K562 (cell line): ENCODE measurements at regions not wholly inside any gene's neighbourhood (a gene's known extent, or its start where the extent isn't known, plus 50 kb on each side); places are given as distances from the start of the nearest gene placed in this dataset.
A peak's percentile ranks its signal among the peaks of the same experiment; 100 is the strongest.

Experiments used
- BACH1 ChIP-seq: fragments of 200-800 bp; sonication (Bioruptor generic); IDR thresholded peaks from 2 replicates; pipeline ENCODE4 v1.6.1; 2016; ENCODE audit warnings: missing genetic modification characterization, missing compliant biosample characterization
- CHD2 ChIP-seq: IDR thresholded peaks from 2 replicates; pipeline ENCODE4 v1.6.1; 2011; ENCODE audit warnings: low read depth, low read length
- CREB1 ChIP-seq, 2 experiments: sonication (generic) in 1 of 2; formaldehyde crosslinking in 1 of 2; IDR thresholded peaks; 2 replicates each; pipeline versions ENCODE4 v1.6.1 to v1.8.0; 2012 to 2022; ENCODE audit warnings: inconsistent platforms in 1 of 2, mild to moderate bottlenecking in 1 of 2, missing genetic modification reagents in 1 of 2, moderate library complexity in 1 of 2
- E2F1 ChIP-seq: sonication (generic); formaldehyde crosslinking; IDR thresholded peaks from 2 replicates; pipeline ENCODE4 v1.8.1; 2023; ENCODE audit warnings: mild to moderate bottlenecking, missing genetic modification reagents, moderate library complexity
- E2F3 ChIP-seq: fragments of 250-450 bp; sonication (Bioruptor Pico); IDR thresholded peaks from 2 replicates; pipeline ENCODE4 v1.4.0; 2020; ENCODE audit warnings: mild to moderate bottlenecking
- FOXM1 ChIP-seq, 2 experiments: fragments of 450-650 bp in 1 of 2; sonication (generic) in 1 of 2; formaldehyde crosslinking in 1 of 2; IDR thresholded peaks; 2 replicates each; pipeline versions ENCODE4 v1.6.1 to v1.9.0; 2017 to 2022; ENCODE audit warnings: low read depth in 2 of 2, mild to moderate bottlenecking in 2 of 2, missing genetic modification reagents in 1 of 2, moderate library complexity in 1 of 2
- MAFK ChIP-seq: IDR thresholded peaks from 2 replicates; pipeline ENCODE4 v1.6.1; 2011; ENCODE audit warnings: low read length, improper control_type of control experiment
- MAZ ChIP-seq, 2 experiments: fragments of 450-650 bp in 1 of 2; sonication (generic) in 1 of 2; formaldehyde crosslinking; IDR thresholded peaks in 1 of 2; conservative IDR thresholded peaks in 1 of 2; 2 replicates each; pipeline versions ENCODE4 v1.4.0 to v1.5.0; 2020; ENCODE audit warnings: mild to moderate bottlenecking in 1 of 2, missing genetic modification reagents in 1 of 2
- POLR3A ChIP-seq: IDR thresholded peaks from 2 replicates; pipeline ENCODE4 v1.6.1; 2011; ENCODE audit warnings: borderline replicate concordance, mild to moderate bottlenecking, moderate library complexity; ENCODE audit not compliant: insufficient read length, insufficient read depth; ENCODE audit errors: extremely low read depth
- TAL1 ChIP-seq: fragments of 450-650 bp; IDR thresholded peaks from 2 replicates; pipeline ENCODE4 v1.6.1; 2016; ENCODE audit warnings: mild to moderate bottlenecking
- TEAD2 ChIP-seq: fragments of 450-650 bp; IDR thresholded peaks from 2 replicates; pipeline ENCODE4 v1.6.1; 2016; ENCODE audit warnings: missing genetic modification characterization, control low read depth, missing compliant biosample characterization
- ZNF583 ChIP-seq: fragments of 250-450 bp; sonication (Bioruptor Pico); IDR thresholded peaks from 2 replicates; pipeline ENCODE4 v1.4.0; 2020
- TF ChIP-seq, protein P1 (sequence below), 2 experiments: fragments of 450-650 bp in 1 of 2; sonication (generic) in 1 of 2; formaldehyde crosslinking in 1 of 2; IDR thresholded peaks; 2 replicates each; pipeline versions ENCODE4 v1.7.1 to v1.9.0; 2016 to 2022; ENCODE audit warnings: inconsistent platforms in 1 of 2, mild to moderate bottlenecking in 1 of 2, missing genetic modification reagents in 1 of 2
- TF ChIP-seq, protein P2 (sequence below): fragments of 450-650 bp; IDR thresholded peaks from 2 replicates; pipeline ENCODE4 v1.6.1; 2016; ENCODE audit warnings: borderline replicate concordance

DNA sequence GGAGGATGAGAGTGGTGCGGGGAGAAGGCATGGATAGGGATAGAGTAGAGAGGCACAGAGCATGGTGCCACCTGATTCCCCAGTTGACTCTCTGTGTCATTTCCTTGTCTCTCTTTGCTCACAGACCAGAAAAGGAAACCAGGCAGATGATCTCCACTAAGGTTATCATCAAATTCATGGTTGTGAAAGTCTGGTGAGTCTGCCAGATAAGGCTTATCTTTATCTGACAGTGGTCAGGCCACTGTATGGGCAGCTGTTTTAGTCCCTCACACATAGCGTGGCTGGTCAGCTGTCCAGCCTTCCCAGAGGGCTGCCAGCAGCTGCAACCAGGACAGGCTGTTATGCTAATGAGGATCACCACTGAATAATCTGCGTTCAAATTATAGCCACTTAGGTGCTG, 99.0 kb downstream of the ADRA2A start (continued):
- TF ChIP-seq FOXM1 (IDR thresholded peaks at IDR 0.05; ENCODE audit: low read depth) (peak; percentile 90), FOXM1 (CRISPR knock-in tag; IDR thresholded peaks at IDR 0.05; ENCODE audit: low read depth) (no peak), BACH1 (tag) (peak; percentile 69; the same call in 1 of the 2 replicates), MAFK (no peak), TAL1 (peak; percentile 96), POLR3A (no peak), E2F3 (CRISPR knock-in tag) (no peak), CHD2 (no peak), CREB1 (IDR thresholded peaks at IDR 0.05) (no peak), CREB1 (CRISPR knock-in tag; IDR thresholded peaks at IDR 0.05) (no peak), ZNF583 (CRISPR knock-in tag) (peak; percentile 61; the same call in 1 of the 2 replicates), MAZ (CRISPR knock-in tag; conservative IDR thresholded peaks at IDR 0.05 in 1 of 2, IDR thresholded peaks at IDR 0.05 in 1 of 2) (0 out of 4 replicates have a peak, but pooled peaks of 1 of the 2 experiments have one; percentile 47), TEAD2 (tag) (no peak), E2F1 (CRISPR knock-in tag) (no peak)
- TF ChIP-seq, protein P1, sequence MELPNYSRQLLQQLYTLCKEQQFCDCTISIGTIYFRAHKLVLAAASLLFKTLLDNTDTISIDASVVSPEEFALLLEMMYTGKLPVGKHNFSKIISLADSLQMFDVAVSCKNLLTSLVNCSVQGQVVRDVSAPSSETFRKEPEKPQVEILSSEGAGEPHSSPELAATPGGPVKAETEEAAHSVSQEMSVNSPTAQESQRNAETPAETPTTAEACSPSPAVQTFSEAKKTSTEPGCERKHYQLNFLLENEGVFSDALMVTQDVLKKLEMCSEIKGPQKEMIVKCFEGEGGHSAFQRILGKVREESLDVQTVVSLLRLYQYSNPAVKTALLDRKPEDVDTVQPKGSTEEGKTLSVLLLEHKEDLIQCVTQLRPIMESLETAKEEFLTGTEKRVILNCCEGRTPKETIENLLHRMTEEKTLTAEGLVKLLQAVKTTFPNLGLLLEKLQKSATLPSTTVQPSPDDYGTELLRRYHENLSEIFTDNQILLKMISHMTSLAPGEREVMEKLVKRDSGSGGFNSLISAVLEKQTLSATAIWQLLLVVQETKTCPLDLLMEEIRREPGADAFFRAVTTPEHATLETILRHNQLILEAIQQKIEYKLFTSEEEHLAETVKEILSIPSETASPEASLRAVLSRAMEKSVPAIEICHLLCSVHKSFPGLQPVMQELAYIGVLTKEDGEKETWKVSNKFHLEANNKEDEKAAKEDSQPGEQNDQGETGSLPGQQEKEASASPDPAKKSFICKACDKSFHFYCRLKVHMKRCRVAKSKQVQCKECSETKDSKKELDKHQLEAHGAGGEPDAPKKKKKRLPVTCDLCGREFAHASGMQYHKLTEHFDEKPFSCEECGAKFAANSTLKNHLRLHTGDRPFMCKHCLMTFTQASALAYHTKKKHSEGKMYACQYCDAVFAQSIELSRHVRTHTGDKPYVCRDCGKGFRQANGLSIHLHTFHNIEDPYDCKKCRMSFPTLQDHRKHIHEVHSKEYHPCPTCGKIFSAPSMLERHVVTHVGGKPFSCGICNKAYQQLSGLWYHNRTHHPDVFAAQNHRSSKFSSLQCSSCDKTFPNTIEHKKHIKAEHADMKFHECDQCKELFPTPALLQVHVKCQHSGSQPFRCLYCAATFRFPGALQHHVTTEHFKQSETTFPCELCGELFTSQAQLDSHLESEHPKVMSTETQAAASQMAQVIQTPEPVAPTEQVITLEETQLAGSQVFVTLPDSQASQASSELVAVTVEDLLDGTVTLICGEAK (IDR thresholded peaks at IDR 0.05) = no peak
- TF ChIP-seq, protein P1 (CRISPR knock-in tag; IDR thresholded peaks at IDR 0.05) = no peak
- TF ChIP-seq, protein P2, sequence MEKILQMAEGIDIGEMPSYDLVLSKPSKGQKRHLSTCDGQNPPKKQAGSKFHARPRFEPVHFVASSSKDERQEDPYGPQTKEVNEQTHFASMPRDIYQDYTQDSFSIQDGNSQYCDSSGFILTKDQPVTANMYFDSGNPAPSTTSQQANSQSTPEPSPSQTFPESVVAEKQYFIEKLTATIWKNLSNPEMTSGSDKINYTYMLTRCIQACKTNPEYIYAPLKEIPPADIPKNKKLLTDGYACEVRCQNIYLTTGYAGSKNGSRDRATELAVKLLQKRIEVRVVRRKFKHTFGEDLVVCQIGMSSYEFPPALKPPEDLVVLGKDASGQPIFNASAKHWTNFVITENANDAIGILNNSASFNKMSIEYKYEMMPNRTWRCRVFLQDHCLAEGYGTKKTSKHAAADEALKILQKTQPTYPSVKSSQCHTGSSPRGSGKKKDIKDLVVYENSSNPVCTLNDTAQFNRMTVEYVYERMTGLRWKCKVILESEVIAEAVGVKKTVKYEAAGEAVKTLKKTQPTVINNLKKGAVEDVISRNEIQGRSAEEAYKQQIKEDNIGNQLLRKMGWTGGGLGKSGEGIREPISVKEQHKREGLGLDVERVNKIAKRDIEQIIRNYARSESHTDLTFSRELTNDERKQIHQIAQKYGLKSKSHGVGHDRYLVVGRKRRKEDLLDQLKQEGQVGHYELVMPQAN = no peak
